ENCODE measurements at regions not wholly inside any gene's neighbourhood (a gene's known extent, or its start where the extent isn't known, plus 50 kb on each side); places are given as distances from the start of the nearest gene placed in this dataset.

DNA sequence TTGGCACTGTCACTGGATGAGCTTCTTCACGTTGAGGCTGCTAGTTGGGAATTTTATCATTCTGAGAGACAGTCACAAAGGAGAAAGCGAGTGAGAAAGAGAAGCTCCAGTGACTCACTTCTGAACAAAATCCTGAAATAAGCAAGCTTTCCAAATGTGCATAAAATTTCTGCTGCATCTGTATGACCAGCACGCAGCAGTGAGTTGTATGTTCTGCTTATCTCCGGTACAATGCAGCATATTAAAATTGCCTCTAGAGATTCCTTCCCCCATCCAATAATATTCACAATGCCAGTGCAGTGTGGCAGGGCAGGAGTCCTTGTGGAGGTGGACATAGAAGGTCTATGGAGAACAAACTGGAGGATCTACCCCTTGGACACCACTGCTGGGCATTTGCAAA, 290.5 kb downstream of the ADGB start:
- TF ChIP-seq, protein P1, sequence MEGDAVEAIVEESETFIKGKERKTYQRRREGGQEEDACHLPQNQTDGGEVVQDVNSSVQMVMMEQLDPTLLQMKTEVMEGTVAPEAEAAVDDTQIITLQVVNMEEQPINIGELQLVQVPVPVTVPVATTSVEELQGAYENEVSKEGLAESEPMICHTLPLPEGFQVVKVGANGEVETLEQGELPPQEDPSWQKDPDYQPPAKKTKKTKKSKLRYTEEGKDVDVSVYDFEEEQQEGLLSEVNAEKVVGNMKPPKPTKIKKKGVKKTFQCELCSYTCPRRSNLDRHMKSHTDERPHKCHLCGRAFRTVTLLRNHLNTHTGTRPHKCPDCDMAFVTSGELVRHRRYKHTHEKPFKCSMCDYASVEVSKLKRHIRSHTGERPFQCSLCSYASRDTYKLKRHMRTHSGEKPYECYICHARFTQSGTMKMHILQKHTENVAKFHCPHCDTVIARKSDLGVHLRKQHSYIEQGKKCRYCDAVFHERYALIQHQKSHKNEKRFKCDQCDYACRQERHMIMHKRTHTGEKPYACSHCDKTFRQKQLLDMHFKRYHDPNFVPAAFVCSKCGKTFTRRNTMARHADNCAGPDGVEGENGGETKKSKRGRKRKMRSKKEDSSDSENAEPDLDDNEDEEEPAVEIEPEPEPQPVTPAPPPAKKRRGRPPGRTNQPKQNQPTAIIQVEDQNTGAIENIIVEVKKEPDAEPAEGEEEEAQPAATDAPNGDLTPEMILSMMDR (IDR thresholded peaks at IDR 0.05): no peak
- no peak for TF ChIP-seq CBFB (CRISPR knock-in tag; IDR thresholded peaks at IDR 0.05; ENCODE audit: low read depth)
- TF ChIP-seq, protein P2, sequence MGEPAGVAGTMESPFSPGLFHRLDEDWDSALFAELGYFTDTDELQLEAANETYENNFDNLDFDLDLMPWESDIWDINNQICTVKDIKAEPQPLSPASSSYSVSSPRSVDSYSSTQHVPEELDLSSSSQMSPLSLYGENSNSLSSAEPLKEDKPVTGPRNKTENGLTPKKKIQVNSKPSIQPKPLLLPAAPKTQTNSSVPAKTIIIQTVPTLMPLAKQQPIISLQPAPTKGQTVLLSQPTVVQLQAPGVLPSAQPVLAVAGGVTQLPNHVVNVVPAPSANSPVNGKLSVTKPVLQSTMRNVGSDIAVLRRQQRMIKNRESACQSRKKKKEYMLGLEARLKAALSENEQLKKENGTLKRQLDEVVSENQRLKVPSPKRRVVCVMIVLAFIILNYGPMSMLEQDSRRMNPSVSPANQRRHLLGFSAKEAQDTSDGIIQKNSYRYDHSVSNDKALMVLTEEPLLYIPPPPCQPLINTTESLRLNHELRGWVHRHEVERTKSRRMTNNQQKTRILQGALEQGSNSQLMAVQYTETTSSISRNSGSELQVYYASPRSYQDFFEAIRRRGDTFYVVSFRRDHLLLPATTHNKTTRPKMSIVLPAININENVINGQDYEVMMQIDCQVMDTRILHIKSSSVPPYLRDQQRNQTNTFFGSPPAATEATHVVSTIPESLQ (CRISPR knock-in tag; IDR thresholded peaks at IDR 0.05): no peak
- TF ChIP-seq TP53 (CRISPR knock-in tag; IDR thresholded peaks at IDR 0.05): no peak
- TF ChIP-seq, protein P3, sequence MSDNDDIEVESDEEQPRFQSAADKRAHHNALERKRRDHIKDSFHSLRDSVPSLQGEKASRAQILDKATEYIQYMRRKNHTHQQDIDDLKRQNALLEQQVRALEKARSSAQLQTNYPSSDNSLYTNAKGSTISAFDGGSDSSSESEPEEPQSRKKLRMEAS (CRISPR knock-in tag; IDR thresholded peaks at IDR 0.05): no peak
- no peak for TF ChIP-seq KAT7 (CRISPR knock-in tag; IDR thresholded peaks at IDR 0.05; ENCODE audit: borderline replicate concordance)
- TF ChIP-seq TCF7 (CRISPR knock-in tag; IDR thresholded peaks at IDR 0.05; ENCODE audit: low read depth): no peak
- TF ChIP-seq, protein P4, sequence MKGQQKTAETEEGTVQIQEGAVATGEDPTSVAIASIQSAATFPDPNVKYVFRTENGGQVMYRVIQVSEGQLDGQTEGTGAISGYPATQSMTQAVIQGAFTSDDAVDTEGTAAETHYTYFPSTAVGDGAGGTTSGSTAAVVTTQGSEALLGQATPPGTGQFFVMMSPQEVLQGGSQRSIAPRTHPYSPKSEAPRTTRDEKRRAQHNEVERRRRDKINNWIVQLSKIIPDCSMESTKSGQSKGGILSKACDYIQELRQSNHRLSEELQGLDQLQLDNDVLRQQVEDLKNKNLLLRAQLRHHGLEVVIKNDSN (CRISPR knock-in tag; IDR thresholded peaks at IDR 0.05): no peak
- TF ChIP-seq, protein P5, sequence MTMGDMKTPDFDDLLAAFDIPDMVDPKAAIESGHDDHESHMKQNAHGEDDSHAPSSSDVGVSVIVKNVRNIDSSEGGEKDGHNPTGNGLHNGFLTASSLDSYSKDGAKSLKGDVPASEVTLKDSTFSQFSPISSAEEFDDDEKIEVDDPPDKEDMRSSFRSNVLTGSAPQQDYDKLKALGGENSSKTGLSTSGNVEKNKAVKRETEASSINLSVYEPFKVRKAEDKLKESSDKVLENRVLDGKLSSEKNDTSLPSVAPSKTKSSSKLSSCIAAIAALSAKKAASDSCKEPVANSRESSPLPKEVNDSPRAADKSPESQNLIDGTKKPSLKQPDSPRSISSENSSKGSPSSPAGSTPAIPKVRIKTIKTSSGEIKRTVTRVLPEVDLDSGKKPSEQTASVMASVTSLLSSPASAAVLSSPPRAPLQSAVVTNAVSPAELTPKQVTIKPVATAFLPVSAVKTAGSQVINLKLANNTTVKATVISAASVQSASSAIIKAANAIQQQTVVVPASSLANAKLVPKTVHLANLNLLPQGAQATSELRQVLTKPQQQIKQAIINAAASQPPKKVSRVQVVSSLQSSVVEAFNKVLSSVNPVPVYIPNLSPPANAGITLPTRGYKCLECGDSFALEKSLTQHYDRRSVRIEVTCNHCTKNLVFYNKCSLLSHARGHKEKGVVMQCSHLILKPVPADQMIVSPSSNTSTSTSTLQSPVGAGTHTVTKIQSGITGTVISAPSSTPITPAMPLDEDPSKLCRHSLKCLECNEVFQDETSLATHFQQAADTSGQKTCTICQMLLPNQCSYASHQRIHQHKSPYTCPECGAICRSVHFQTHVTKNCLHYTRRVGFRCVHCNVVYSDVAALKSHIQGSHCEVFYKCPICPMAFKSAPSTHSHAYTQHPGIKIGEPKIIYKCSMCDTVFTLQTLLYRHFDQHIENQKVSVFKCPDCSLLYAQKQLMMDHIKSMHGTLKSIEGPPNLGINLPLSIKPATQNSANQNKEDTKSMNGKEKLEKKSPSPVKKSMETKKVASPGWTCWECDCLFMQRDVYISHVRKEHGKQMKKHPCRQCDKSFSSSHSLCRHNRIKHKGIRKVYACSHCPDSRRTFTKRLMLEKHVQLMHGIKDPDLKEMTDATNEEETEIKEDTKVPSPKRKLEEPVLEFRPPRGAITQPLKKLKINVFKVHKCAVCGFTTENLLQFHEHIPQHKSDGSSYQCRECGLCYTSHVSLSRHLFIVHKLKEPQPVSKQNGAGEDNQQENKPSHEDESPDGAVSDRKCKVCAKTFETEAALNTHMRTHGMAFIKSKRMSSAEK (CRISPR knock-in tag; IDR thresholded peaks at IDR 0.05; ENCODE audit: borderline replicate concordance): no peak
- TF ChIP-seq ELF4 (CRISPR knock-in tag; IDR thresholded peaks at IDR 0.05; ENCODE audit: low read depth): no peak
- TF ChIP-seq ZNF138 (CRISPR knock-in tag; conservative IDR thresholded peaks at IDR 0.05): no peak
- no peak for TF ChIP-seq MXD4 (CRISPR knock-in tag; IDR thresholded peaks at IDR 0.05; ENCODE audit: borderline replicate concordance)
- TF ChIP-seq, protein P6, sequence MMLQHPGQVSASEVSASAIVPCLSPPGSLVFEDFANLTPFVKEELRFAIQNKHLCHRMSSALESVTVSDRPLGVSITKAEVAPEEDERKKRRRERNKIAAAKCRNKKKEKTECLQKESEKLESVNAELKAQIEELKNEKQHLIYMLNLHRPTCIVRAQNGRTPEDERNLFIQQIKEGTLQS (CRISPR knock-in tag; conservative IDR thresholded peaks at IDR 0.05): no peak

Data from WTC11 (cell line).